ELF-1 (cell line): ENCODE measurements at regions not wholly inside any gene's neighbourhood (a gene's known extent, or its start where the extent isn't known, plus 50 kb on each side); places are given as distances from the start of the nearest gene placed in this dataset.
"Not testable (repeated sequence)": the region's sequence is repeated elsewhere in the genome, so short reads cannot be mapped to it uniquely, and the experiment has no call there.

Experiments used
- DNase-seq: peaks from one replicate; pipeline ENCODE4 v3.0.0-alpha.2; 2016; ENCODE audit warnings: low read depth, low spot score

GRCh38 chr11:36738292-36738861 lies 140.3 kb upstream of the RAG2 start:
- DNase-seq = no peak

GRCh38 chr11:36736103-36736502 lies 138.1 kb upstream of the RAG2 start:
- DNase-seq = no peak

DNA sequence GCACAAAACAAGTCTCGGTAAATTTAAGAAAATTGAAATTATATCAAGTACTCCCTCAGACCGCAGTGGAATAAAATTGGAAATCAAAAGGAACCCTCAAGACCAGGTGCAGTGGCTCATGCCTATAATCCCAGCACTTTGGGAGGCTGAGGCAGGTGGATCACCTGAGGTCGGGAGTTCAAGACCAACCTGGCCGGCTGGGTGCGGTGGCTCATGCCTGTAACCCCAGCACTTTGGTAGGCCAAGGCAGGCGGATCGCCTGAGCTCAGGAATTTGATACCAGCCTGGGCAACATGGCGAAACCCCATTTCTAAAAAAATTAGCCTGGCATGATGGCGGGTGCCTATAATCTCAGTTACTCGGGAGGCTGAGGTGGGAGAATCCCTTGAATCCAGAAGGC lies 135.7 kb upstream of the RAG2 start:
- not testable (repeated sequence) for DNase-seq

GRCh38 chr11:36730761-36731160 lies 132.7 kb upstream of the RAG2 start:
- peak; percentile 58 for DNase-seq

DNA sequence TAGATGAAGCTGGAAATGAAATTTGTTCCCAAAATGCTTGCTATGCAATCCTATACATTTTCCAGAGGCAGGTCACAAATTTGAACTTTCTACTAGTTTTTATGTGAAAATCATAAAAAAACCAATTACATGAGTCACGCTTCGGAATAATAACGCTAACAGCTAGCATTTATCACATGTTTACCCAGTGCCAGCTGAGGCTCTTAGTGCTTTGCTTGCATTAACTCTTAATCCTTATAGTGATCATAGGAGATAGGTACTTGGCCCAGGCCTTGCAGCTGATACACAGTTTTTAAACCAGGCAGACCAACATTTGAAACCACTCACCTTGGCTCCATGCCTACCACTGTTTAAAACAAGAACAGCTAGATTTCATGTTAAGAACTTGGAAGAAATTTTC lies 131.8 kb upstream of the RAG2 start:
- no peak for DNase-seq

DNA sequence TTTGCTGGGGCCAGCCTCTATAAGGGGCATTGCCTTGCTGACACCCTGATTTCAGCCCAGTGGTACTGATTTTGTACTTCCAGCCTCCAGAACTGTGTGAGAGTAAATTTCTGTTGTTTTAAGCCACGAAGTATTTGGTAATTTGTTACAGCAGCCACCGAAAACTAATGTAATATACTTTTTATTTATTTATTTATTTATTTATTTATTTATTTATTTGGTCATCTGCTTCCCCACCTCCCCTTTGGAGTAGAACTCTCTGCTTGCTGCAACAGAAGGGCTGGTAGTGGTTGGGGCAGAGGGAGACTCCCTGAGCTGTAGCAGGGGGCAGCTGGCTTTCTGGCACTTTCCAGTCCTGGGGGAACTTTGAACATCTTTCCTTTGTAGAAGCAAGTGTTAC lies 128.4 kb upstream of the RAG2 start:
- no peak for DNase-seq

GRCh38 chr11:36724742-36725385 lies 126.8 kb upstream of the RAG2 start:
- DNase-seq = no peak

GRCh38 chr11:36722421-36722820 lies 124.4 kb upstream of the RAG2 start:
- DNase-seq = no peak

DNA sequence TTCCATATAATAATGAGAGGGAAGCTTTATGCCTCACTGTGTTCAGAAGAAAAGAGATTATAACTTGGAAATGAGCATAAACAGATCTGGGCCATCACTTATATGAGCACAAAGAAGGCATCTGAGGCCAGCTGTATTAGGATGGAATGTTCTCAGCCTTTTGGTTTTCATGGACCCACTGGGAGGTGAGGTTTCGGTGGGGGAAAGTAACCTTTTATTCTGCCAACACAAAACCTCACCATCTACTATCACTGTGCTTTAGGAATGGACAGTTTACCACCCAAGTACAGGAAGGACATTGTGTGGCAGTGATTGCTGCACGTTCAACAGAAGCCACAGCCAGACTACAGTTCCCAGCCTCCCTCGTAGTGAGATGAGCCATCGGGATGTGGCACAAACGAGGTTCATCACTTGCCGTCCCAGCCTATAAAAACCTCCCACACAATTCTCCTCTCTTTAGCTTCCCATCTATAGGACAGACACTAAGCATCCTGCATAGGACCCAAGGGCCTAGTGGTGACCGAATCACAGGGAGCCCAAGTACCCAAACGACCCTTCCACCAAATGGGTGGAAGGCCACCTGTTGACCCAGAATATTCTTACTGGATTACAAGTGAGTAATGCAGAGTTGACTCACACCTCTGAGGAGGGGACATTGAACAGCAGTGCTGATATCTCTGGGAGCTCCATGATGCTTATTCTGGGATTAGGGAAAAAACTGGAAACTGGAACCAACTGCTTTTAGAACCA lies 121.5 kb upstream of the RAG2 start:
- no peak for DNase-seq

DNA sequence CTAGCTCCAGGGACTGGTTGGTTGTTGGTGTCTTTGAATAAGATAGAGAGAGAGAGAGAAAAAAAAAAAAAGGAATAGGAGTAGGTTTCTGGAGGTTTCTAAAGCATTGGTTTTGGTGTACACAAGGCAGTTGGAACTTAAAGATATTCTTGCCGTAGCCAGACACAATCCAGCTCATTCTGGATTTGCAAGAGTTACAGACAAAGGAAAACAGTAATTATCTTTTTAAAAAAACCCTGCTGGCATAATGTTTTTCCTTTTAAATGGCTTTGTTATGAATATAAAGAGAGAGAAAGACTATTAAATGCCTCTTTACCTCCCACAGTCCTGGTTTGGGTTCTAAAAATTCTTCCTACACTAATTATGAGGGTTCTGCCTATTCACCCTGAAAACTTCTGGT lies 120.4 kb upstream of the RAG2 start:
- DNase-seq = no peak

DNA sequence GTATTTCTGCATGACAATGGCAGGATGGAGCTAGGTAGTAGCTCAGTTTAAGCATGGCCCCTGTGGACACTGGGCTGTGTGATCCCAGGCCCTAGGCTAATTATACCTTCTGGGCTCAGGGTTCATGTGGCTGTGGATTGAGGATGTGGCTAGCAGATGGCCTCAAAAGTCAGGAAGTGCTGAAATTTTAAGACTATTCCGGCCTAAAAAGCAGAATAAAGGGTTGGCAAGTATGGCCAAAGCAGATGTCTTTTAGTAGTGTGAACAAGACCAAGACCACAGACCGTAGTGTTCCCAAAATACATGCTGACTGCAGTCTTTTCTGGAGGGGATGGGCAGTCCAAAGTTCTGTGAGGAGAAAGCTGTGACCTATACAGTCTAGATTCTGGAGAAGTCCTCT lies 115.7 kb upstream of the RAG2 start:
- DNase-seq = no peak

- DNase-seq = peak; percentile 5
These were observed 113.2 kb upstream of the RAG2 start for GRCh38 chr11:36711104-36711825.
